ENCODE measurements at regions not wholly inside any gene's neighbourhood (a gene's known extent, or its start where the extent isn't known, plus 50 kb on each side); places are given as distances from the start of the nearest gene placed in this dataset.

DNA sequence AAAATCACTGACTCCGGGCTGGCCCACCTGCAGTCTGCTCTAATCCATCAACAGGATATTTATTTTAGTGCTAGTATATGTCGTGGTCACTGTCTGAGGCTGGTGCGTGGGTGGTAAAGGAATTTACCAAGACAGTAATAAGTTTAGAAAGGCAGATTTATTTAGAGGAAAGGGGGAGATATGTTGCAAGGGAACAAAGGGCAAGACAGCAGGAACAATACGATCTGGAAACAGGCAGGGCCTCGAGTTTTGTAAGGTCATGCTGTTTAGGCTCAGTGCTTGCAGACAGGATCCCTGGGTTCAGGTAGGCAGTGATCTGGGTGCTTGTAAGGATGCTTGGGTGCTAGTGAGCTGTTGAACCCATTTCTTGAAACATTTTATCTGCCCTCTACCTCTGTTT lies 748.2 kb upstream of the SLITRK5 start:
- TF ChIP-seq CTCF (IDR thresholded peaks at IDR 0.05) (no peak), ZFX (IDR thresholded peaks at IDR 0.05; ENCODE audit: borderline replicate concordance) (no peak)

Measured in 22Rv1 (cell line).